Neuronal stem cell (in vitro differentiated cells): ENCODE measurements at regions not wholly inside any gene's neighbourhood (a gene's known extent, or its start where the extent isn't known, plus 50 kb on each side); places are given as distances from the start of the nearest gene placed in this dataset.

Experiments
- DNase-seq: peaks from one replicate; pipeline ENCODE4 v3.0.0-alpha.2; 2013; ENCODE audit warnings: low spot score
- H2AFZ ChIP-seq: one replicate; pipeline ENCODE4 v1.6.1; 2013; ENCODE audit warnings: mild to moderate bottlenecking, low read length, inconsistent platforms
- H2AK5ac ChIP-seq: 2 replicates; pipeline ENCODE4 v1.6.1; 2013; ENCODE audit warnings: low read depth, mild to moderate bottlenecking, inconsistent platforms, low read length, moderate library complexity, mixed read lengths
- H2BK120ac ChIP-seq: 2 replicates; pipeline ENCODE4 v1.6.1; 2013; ENCODE audit warnings: low read depth, mild to moderate bottlenecking, inconsistent platforms, low read length, moderate library complexity, mixed read lengths
- H2BK12ac ChIP-seq: one replicate; pipeline ENCODE4 v1.6.1; 2013; ENCODE audit warnings: low read length, inconsistent platforms
- H2BK15ac ChIP-seq: 2 replicates; pipeline ENCODE4 v1.6.1; 2013; ENCODE audit warnings: mild to moderate bottlenecking, low read length, inconsistent platforms, mixed read lengths
- H2BK5ac ChIP-seq: one replicate; pipeline ENCODE4 v1.6.1; 2013; ENCODE audit warnings: inconsistent platforms, mild to moderate bottlenecking, low read length, moderate library complexity
- H3K14ac ChIP-seq: one replicate; pipeline ENCODE4 v1.6.1; 2013; ENCODE audit warnings: low read length, inconsistent platforms
- H3K18ac ChIP-seq: 2 replicates; pipeline ENCODE4 v1.6.1; 2013; ENCODE audit warnings: low read length, inconsistent platforms
- H3K23ac ChIP-seq: 2 replicates; pipeline ENCODE4 v1.6.1; 2013; ENCODE audit warnings: low read depth, mild to moderate bottlenecking, mixed read lengths, low read length, inconsistent platforms; ENCODE audit not compliant: poor library complexity
- H3K27ac ChIP-seq: replicated peaks from 3 replicates; pipeline ENCODE4 v1.5.1; 2013; ENCODE audit warnings: low read length, inconsistent platforms
- H3K27me3 ChIP-seq, 3 experiments: 2 replicates each; pipeline ENCODE4 v1.6.1; 2013; ENCODE audit warnings: low read length in 3 of 3, mild to moderate bottlenecking in 2 of 3, inconsistent platforms in 1 of 3, low read depth in 1 of 3, mixed read lengths in 1 of 3, moderate library complexity in 1 of 3; ENCODE audit not compliant: control insufficient read depth in 3 of 3, insufficient read depth in 3 of 3
- H3K36me3 ChIP-seq, 2 donors: replicated peaks in 1 of 2; 2 replicates each; pipeline ENCODE4 v1.6.1; 2013; ENCODE audit warnings: low read length in 2 of 2; ENCODE audit not compliant: control insufficient read depth in 2 of 2, insufficient read depth in 2 of 2
- H3K4ac ChIP-seq: 2 replicates; pipeline ENCODE4 v1.6.1; 2013; ENCODE audit warnings: inconsistent platforms, mild to moderate bottlenecking, low read length, moderate library complexity
- H3K4me1 ChIP-seq, 2 donors: 1 replicate in 1 of 2; 2 replicates in 1 of 2; pipeline ENCODE4 v1.6.1; 2013; ENCODE audit warnings: low read length in 2 of 2, low read depth in 1 of 2; ENCODE audit not compliant: control insufficient read depth in 2 of 2, insufficient read depth in 1 of 2
- H3K4me2 ChIP-seq: one replicate; pipeline ENCODE4 v1.6.1; 2013; ENCODE audit warnings: mild to moderate bottlenecking, low read length, inconsistent platforms; ENCODE audit not compliant: insufficient read depth, poor library complexity, severe bottlenecking
- H3K4me3 ChIP-seq, 2 donors: 2 replicates each; pipeline ENCODE4 v1.5.1; 2013; ENCODE audit warnings: low read length in 2 of 2, mild to moderate bottlenecking in 2 of 2, inconsistent platforms in 1 of 2, moderate library complexity in 1 of 2
- H3K79me1 ChIP-seq: one replicate; pipeline ENCODE4 v1.6.1; 2013; ENCODE audit warnings: low read depth, mild to moderate bottlenecking, inconsistent platforms, low read length, moderate library complexity
- H3K9ac ChIP-seq: one replicate; pipeline ENCODE4 v1.6.1; 2013; ENCODE audit warnings: mild to moderate bottlenecking, low read depth, low read length, inconsistent platforms; ENCODE audit not compliant: poor library complexity
- H3K9me3 ChIP-seq, 2 donors: replicated peaks in 1 of 2; 2 replicates each; pipeline versions ENCODE3 to v1.6.1; 2013; ENCODE audit warnings: low read length in 2 of 2, mild to moderate bottlenecking in 2 of 2, inconsistent platforms in 1 of 2, low read depth in 1 of 2, mixed read lengths in 1 of 2, moderate library complexity in 1 of 2; ENCODE audit not compliant: control insufficient read depth in 2 of 2, insufficient read depth in 1 of 2
- H4K8ac ChIP-seq: one replicate; pipeline ENCODE4 v1.6.1; 2013; ENCODE audit warnings: low read depth, mild to moderate bottlenecking, inconsistent platforms, low read length, moderate library complexity
- H4K91ac ChIP-seq: one replicate; pipeline ENCODE4 v1.6.1; 2013; ENCODE audit warnings: low read length, low read depth, mild to moderate bottlenecking, inconsistent platforms; ENCODE audit not compliant: poor library complexity
- WGBS, 2 donors: extraction: QIAGEN DNeasy Blood & Tissue Kit; methylation state at CpG; one replicate each; pipeline ENCODE4 v1.1.7; 2013; ENCODE audit warnings: missing lambda C conversion rate in 2 of 2, mixed read lengths in 1 of 2; ENCODE audit not compliant: insufficient read length in 2 of 2, insufficient replicate concordance in 1 of 2; ENCODE audit errors: extremely low coverage in 2 of 2; 5-methylcytosine and 5-hydroxymethylcytosine counted together

- peaks cover 0 to 7% of the 10 kb centered on the region in 2 donors for H3K9me3 ChIP-seq
- no peaks in the 10 kb centered on the region for H3K79me1 ChIP-seq
- no peak overlapping the region for H4K8ac ChIP-seq
- no peak overlapping the region for H3K4ac ChIP-seq
- no peaks in the 10 kb centered on the region for H3K36me3 ChIP-seq
- no peak overlapping the region for H2BK120ac ChIP-seq
- H3K4me3 ChIP-seq: no peak overlapping the region
- no peak for DNase-seq
- no peak overlapping the region for H3K23ac ChIP-seq
- no CpG with 5 or more reads among the region's 4 CpGs for WGBS, 2 donors
- H3K4me1 ChIP-seq: peaks cover 7 to 20% of the 10 kb centered on the region in 2 donors
- H3K27me3 ChIP-seq: peaks cover 0 to 41% (median 0%) of the 10 kb centered on the region in 3 experiments
- H2BK5ac ChIP-seq: no peak overlapping the region
- H3K14ac ChIP-seq: no peak overlapping the region
- H3K4me2 ChIP-seq: no peak overlapping the region
- no peak overlapping the region for H2AFZ ChIP-seq
- no peak overlapping the region for H3K18ac ChIP-seq
- H3K9ac ChIP-seq: no peak overlapping the region
- no peak overlapping the region for H2BK15ac ChIP-seq
- no peak overlapping the region for H2AK5ac ChIP-seq
- H2BK12ac ChIP-seq: no peak overlapping the region
- no peak overlapping the region for H4K91ac ChIP-seq
- H3K27ac ChIP-seq: no peak overlapping the region
Measured at GRCh38 chr14:22423958-22424357, 165.1 kb downstream of the DAD1 start.

GRCh38 chr14:22422238-22422637 lies 166.8 kb downstream of the DAD1 start:
- peaks cover 0 to 54% (median 0%) of the 10 kb centered on the region in 3 experiments for H3K27me3 ChIP-seq

GRCh38 chr14:22420598-22421186 lies 168.3 kb downstream of the DAD1 start:
- Histone ChIP-seq H2BK5ac (no peak overlapping the region), H3K18ac (no peak overlapping the region), H3K23ac (no peak overlapping the region), H3K9me3 (peaks cover 0 to 7% of the 10 kb centered on the region in 2 donors), H2BK120ac (no peak overlapping the region), H3K36me3 (no peaks in the 10 kb centered on the region), H3K4me1 (peaks cover 0 to 8% of the 10 kb centered on the region in 2 donors), H3K4me3 (no peak overlapping the region), H3K4me2 (no peak overlapping the region), H3K27me3 (peaks cover 0 to 66% (median 0%) of the 10 kb centered on the region in 3 experiments), H4K91ac (no peak overlapping the region), H3K9ac (no peak overlapping the region), H2AK5ac (no peak overlapping the region), H2BK12ac (no peak overlapping the region), H3K4ac (no peak overlapping the region), H2BK15ac (no peak overlapping the region), H4K8ac (no peak overlapping the region), H3K27ac (no peak overlapping the region), H2AFZ (no peak overlapping the region), H3K14ac (no peak overlapping the region), H3K79me1 (no peaks in the 10 kb centered on the region)
- DNase-seq: no peak
- no CpG with 5 or more reads among the region's 4 CpGs for WGBS, 2 donors

More at GRCh38 chr14:22422238-22422637, 166.8 kb downstream of the DAD1 start:
- no peak for DNase-seq
- Histone ChIP-seq H2AFZ (no peak overlapping the region), H3K4me2 (no peak overlapping the region), H3K4me1 (peaks cover 0 to 4% of the 10 kb centered on the region in 2 donors), H4K8ac (no peak overlapping the region), H3K14ac (no peak overlapping the region), H3K9me3 (peaks cover 0 to 7% of the 10 kb centered on the region in 2 donors), H3K4ac (no peak overlapping the region), H2BK12ac (no peak overlapping the region), H2BK5ac (no peak overlapping the region), H4K91ac (no peak overlapping the region), H3K27ac (no peak overlapping the region), H3K36me3 (no peaks in the 10 kb centered on the region), H3K18ac (peak overlapping the region; percentile 46), H3K9ac (no peak overlapping the region), H2BK15ac (no peak overlapping the region), H3K4me3 (no peak overlapping the region), H3K23ac (no peak overlapping the region), H2BK120ac (no peak overlapping the region), H3K79me1 (no peaks in the 10 kb centered on the region), H2AK5ac (peak overlapping the region; percentile 23)
- WGBS, 2 donors: no CpG with 5 or more reads among the region's 3 CpGs

- Histone ChIP-seq H2BK15ac (no peak overlapping the region), H3K4me3 (no peak overlapping the region), H3K4ac (no peak overlapping the region), H3K23ac (no peak overlapping the region), H3K27ac (no peak overlapping the region), H3K4me1 (peaks cover 0 to 8% of the 10 kb centered on the region in 2 donors), H3K79me1 (no peaks in the 10 kb centered on the region), H3K36me3 (no peaks in the 10 kb centered on the region), H4K8ac (no peak overlapping the region), H2BK120ac (no peak overlapping the region), H2BK12ac (no peak overlapping the region), H3K27me3 (peaks cover 0 to 71% (median 0%) of the 10 kb centered on the region in 3 experiments), H3K18ac (no peak overlapping the region), H2AFZ (no peak overlapping the region), H2BK5ac (no peak overlapping the region), H3K9ac (no peak overlapping the region), H4K91ac (no peak overlapping the region), H3K9me3 (peaks cover 0 to 7% of the 10 kb centered on the region in 2 donors), H3K4me2 (no peak overlapping the region), H2AK5ac (no peak overlapping the region), H3K14ac (no peak overlapping the region)
- WGBS, 2 donors: no CpG with 5 or more reads among the region's 3 CpGs
- DNase-seq: no peak
Measured at GRCh38 chr14:22419620-22420019, 169.4 kb downstream of the DAD1 start.
